Fibroblast of the aortic adventitia (primary cell): ENCODE measurements at regions not wholly inside any gene's neighbourhood (a gene's known extent, or its start where the extent isn't known, plus 50 kb on each side); places are given as distances from the start of the nearest gene placed in this dataset.
A peak's percentile ranks its signal among the peaks of the same experiment; 100 is the strongest.

ENCODE experiments used
- DNase-seq: peaks from one replicate; pipeline ENCODE4 v3.0.0-alpha.2; 2010; ENCODE audit warnings: low read depth
- H3K4me3 ChIP-seq: 2 replicates; pipeline ENCODE4 v1.5.1; 2011; ENCODE audit warnings: low read depth, mild to moderate bottlenecking, control low read depth, low read length, moderate library complexity
- TF ChIP-seq, protein P1 (sequence below): IDR thresholded peaks from 2 replicates; pipeline ENCODE4 v1.5.1; 2011; ENCODE audit warnings: mild to moderate bottlenecking, low read length, control low read depth, inconsistent platforms; ENCODE audit not compliant: insufficient read depth

GRCh38 chr15:37695719-37696118 lies 238.7 kb upstream of the TMCO5A start:
- H3K4me3 ChIP-seq, result no peak overlapping the region
- DNase-seq, result peak; percentile 18
- TF ChIP-seq, protein P1, sequence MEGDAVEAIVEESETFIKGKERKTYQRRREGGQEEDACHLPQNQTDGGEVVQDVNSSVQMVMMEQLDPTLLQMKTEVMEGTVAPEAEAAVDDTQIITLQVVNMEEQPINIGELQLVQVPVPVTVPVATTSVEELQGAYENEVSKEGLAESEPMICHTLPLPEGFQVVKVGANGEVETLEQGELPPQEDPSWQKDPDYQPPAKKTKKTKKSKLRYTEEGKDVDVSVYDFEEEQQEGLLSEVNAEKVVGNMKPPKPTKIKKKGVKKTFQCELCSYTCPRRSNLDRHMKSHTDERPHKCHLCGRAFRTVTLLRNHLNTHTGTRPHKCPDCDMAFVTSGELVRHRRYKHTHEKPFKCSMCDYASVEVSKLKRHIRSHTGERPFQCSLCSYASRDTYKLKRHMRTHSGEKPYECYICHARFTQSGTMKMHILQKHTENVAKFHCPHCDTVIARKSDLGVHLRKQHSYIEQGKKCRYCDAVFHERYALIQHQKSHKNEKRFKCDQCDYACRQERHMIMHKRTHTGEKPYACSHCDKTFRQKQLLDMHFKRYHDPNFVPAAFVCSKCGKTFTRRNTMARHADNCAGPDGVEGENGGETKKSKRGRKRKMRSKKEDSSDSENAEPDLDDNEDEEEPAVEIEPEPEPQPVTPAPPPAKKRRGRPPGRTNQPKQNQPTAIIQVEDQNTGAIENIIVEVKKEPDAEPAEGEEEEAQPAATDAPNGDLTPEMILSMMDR, result no peak

DNA sequence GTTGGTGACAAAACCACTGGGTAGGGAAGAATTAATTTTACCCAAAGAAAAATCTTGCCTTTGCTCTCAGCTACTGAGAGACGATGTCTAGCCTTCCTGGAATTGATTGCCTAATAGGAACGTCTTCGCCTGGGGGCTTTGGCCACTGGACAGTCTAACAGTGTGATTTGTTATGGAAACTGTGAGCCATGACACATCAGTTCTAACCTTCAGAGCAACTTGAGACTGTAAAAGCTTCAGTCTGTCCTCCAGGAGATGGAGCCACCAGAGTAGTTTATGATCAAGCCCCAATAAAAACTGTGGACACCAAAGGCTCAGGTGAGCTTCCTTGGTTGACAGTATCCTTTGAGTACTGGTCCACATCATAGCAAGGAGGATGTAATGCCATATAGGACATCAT lies 235.8 kb upstream of the TMCO5A start:
- TF ChIP-seq, protein P1, result no peak
- no peak for DNase-seq

GRCh38 chr15:37701230-37701629 lies 233.2 kb upstream of the TMCO5A start:
- no peak overlapping the region for H3K4me3 ChIP-seq
- TF ChIP-seq, protein P1, result no peak
- no peak for DNase-seq

More for the DNA sequence above, 235.8 kb upstream of the TMCO5A start:
- H3K4me3 ChIP-seq, result no peak overlapping the region

- TF ChIP-seq, protein P1, result no peak
- no peak for DNase-seq
- no peak overlapping the region for H3K4me3 ChIP-seq
These were observed 224.8 kb upstream of the TMCO5A start for GRCh38 chr15:37709669-37710068.

GRCh38 chr15:37715101-37715500 lies 219.3 kb upstream of the TMCO5A start:
- no peak for DNase-seq
- TF ChIP-seq, protein P1, result no peak
- no peak overlapping the region for H3K4me3 ChIP-seq

DNA sequence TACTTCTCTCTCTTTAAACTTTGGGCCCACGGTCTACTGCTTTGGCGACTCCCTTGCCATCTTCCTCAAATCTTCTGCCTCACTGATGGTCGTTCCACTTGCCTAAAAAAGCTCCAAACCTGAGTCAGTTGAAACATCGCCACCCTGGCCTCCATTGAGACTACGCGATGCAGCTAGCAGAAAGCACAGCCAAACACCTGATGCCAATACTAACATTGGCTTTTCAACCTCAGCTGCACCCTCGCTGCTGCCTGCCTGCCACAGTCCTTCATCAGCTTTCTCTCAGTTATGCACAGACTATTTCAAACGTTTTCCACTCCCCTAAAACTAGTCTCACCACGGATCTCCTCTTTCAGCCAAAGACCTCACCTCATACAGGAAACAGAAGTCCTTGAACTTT lies 214.2 kb upstream of the TMCO5A start:
- TF ChIP-seq, protein P1, result no peak
- no peak overlapping the region for H3K4me3 ChIP-seq
- DNase-seq, result no peak

DNA sequence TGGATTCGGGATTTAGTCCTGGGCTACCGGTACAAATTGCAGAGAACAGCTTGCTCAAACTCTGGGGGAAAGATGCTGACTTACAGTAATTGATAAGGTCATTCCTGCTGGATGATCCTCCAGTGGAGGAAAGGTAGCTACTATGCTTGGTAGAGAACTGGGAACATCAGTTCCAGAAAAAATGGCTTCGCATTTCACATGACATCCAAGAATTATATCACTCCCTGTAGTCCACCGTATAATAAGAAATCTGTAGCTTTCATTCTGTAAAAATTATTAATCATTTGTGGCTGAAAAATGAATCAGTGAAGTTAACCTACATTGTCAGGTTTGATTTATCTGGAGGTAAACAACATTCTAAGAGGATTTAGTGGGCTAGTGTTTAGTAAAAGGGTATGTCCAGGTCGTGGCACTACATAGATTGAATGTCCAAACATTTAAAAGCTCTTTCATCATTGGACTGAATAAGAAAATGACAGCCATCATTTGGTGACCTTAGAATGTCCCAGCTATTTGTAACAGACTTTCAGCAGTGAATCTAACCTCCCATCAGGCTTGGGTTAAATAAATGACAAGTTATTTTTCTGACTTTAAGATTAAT lies 203.2 kb upstream of the TMCO5A start:
- TF ChIP-seq, protein P1, result no peak
- H3K4me3 ChIP-seq, result no peak overlapping the region
- no peak for DNase-seq
